Heart left ventricle (tissue), 16 donors: ENCODE measurements at regions not wholly inside any gene's neighbourhood (a gene's known extent, or its start where the extent isn't known, plus 50 kb on each side); places are given as distances from the start of the nearest gene placed in this dataset.

Source experiments
- ATAC-seq, 4 donors: fragments of 200-7000 bp; cut with Tn5 transposase; one replicate each; pipeline ENCODE4 v1.9.1; 2020 to 2022; ENCODE audit warnings: moderate library complexity in 4 of 4, mild to moderate bottlenecking in 3 of 4, moderate number of reproducible peaks in 1 of 4
- DNase-seq, 5 donors: peaks; one replicate each; pipeline ENCODE4 v3.0.0-alpha.2; 2020
- H3K27ac ChIP-seq, 12 donors: fragments of 200-600 bp; sonication (generic) in 4 of 12; one replicate each; pipeline versions ENCODE4 v1.5.0 to v1.8.0; 2016 to 2022; ENCODE audit warnings: mild to moderate bottlenecking in 2 of 12
- H3K27me3 ChIP-seq, 9 donors: fragments of 200-600 bp; sonication (generic) in 2 of 9; one replicate each; pipeline versions ENCODE4 v1.5.1 to v1.8.0; 2016 to 2022; ENCODE audit warnings: mild to moderate bottlenecking in 3 of 9
- H3K36me3 ChIP-seq, 9 donors: fragments of 200-600 bp; sonication (generic) in 2 of 9; one replicate each; pipeline versions ENCODE4 v1.5.0 to v1.8.0; 2018 to 2022; ENCODE audit warnings: mild to moderate bottlenecking in 2 of 9
- H3K4me1 ChIP-seq, 12 donors: fragments of 200-600 bp; sonication (generic) in 4 of 12; one replicate each; pipeline versions ENCODE4 v1.5.0 to v1.8.0; 2016 to 2022; ENCODE audit warnings: mild to moderate bottlenecking in 3 of 12
- H3K4me3 ChIP-seq, 12 donors: fragments of 200-600 bp; sonication (generic) in 4 of 12; one replicate each; pipeline versions ENCODE4 v1.5.0 to v1.8.0; 2017 to 2022; ENCODE audit warnings: mild to moderate bottlenecking in 9 of 12, moderate library complexity in 4 of 12
- H3K9me3 ChIP-seq, 12 donors: fragments of 200-600 bp; sonication (generic) in 4 of 12; one replicate each; pipeline versions ENCODE4 v1.5.0 to v1.8.0; 2016 to 2022; ENCODE audit warnings: mild to moderate bottlenecking in 1 of 12
- CTCF ChIP-seq, 12 donors: fragments of 200-600 bp; sonication (generic) in 4 of 12; IDR thresholded peaks; one replicate each; pipeline versions ENCODE4 v1.5.0 to v1.8.0; 2018 to 2022; ENCODE audit warnings: antibody characterized with exemption in 12 of 12, mild to moderate bottlenecking in 5 of 12
- POLR2A ChIP-seq, 2 donors: fragments of 450-650 bp; IDR thresholded peaks; one replicate each; pipeline ENCODE4 v1.6.1; 2017; ENCODE audit warnings: antibody characterized with exemption in 2 of 2, mild to moderate bottlenecking in 2 of 2, moderate library complexity in 2 of 2
- WGBS, 4 donors: extraction: QIAGEN DNeasy Blood & Tissue Kit in 2 of 4; methylation state at CpG; one replicate each; pipeline versions ENCODE4 v1.1.5 to v1.1.7; 2013 to 2018; 5-methylcytosine and 5-hydroxymethylcytosine counted together
- intact Hi-C, 10 donors: fragments of 100-400 bp; cut with DNase I; formaldehyde crosslinking; loops; one replicate each; pipeline versions ENCODE4 v1.11.1 to v1.14.2; 2022
- donor health status: ischemic (EF 13 %, LVEDD 7.1; RV severe dilation, severe dysfunction).
- donor health status: healthy with polysubstance abuse.
- donor health status: DM: no; HTN: yes; CAD: no.
- donor health status: DM: no; HTN: no; CAD: no.
- donor health status: ischemic (EF 25% LVEDD 6.9; RV normal size, moderate dysfunction).
- donor health status: ischemic (EF 25% LVEDD 5.7; RV mildly dilated, moderate dysfunction).
- donor health status: healthy.
- donor health status: DM: yes; HTN: yes; CAD: no.
- donor health status: ischemic (EF 35%, LVEDD 5.7; RV mildly dilated, moderate dysfunction).
- donor health status: nonischemic (EF 11% LVEDD 7.7; RV severe dilation, severe dysfunction).
- donor health status: DM: yes; HTN: yes; CAD: no.
- donor health status: PGD.
- donor health status: ischemic (EF 29% LVEDD 5.4; RV normal size, mild dysfunction).
- donor health status: nonischemic (EF 23%, LVEDD 6.1; RV moderate dilation, normal function).

GRCh38 chr4:25485104-25485503 lies 108.0 kb downstream of the ANAPC4 start:
- intact Hi-C loops: no loop called here
- Histone ChIP-seq H3K36me3 (no peaks in the 10 kb centered on the region), H3K27ac (no peak overlapping the region), H3K27me3 (no peaks in the 10 kb centered on the region), H3K4me3 (no peak overlapping the region), H3K4me1 (no peaks in the 10 kb centered on the region), H3K9me3 (peaks cover 0 to 21% (median 4%) of the 10 kb centered on the region in 12 donors)
- no peak for ATAC-seq
- WGBS, 4 donors: 63 to 82% (median 65%) methylated on average over 6 of the region's 6 CpGs
- TF ChIP-seq POLR2A (IDR thresholded peaks at IDR 0.05) (no peak), CTCF (IDR thresholded peaks at IDR 0.05) (no peak)
- DNase-seq: no peak

GRCh38 chr4:25486171-25486570 lies 109.1 kb downstream of the ANAPC4 start:
- intact Hi-C loops: no loop called here
- TF ChIP-seq POLR2A (IDR thresholded peaks at IDR 0.05): no peak
- TF ChIP-seq CTCF (IDR thresholded peaks at IDR 0.05): no peak
- peaks cover 0 to 21% (median 4%) of the 10 kb centered on the region in 12 donors for H3K9me3 ChIP-seq
- H3K36me3 ChIP-seq: no peaks in the 10 kb centered on the region
- H3K27ac ChIP-seq: no peak overlapping the region
- no peaks in the 10 kb centered on the region for H3K4me1 ChIP-seq
- DNase-seq: no peak
- H3K27me3 ChIP-seq: no peaks in the 10 kb centered on the region
- WGBS, 4 donors: 83 to 87% (median 83%) methylated on average over 3 of the region's 3 CpGs
- H3K4me3 ChIP-seq: no peak overlapping the region
- no peak for ATAC-seq

- no peaks in the 10 kb centered on the region for H3K27me3 ChIP-seq
- 85 to 96% (median 92%) methylated on average over 6 of the region's 6 CpGs for WGBS, 4 donors
- no peak overlapping the region for H3K27ac ChIP-seq
- peaks cover 0 to 21% (median 4%) of the 10 kb centered on the region in 12 donors for H3K9me3 ChIP-seq
- no peak for DNase-seq
- no peaks in the 10 kb centered on the region for H3K4me1 ChIP-seq
- ATAC-seq: no peak
- TF ChIP-seq POLR2A (IDR thresholded peaks at IDR 0.05) (no peak), CTCF (IDR thresholded peaks at IDR 0.05) (no peak)
- H3K36me3 ChIP-seq: no peaks in the 10 kb centered on the region
- no peak overlapping the region for H3K4me3 ChIP-seq
- intact Hi-C loops: no loop called here
Observed at GRCh38 chr4:25487155-25487554, 110.1 kb downstream of the ANAPC4 start.

GRCh38 chr4:25489253-25489797 lies 112.3 kb downstream of the ANAPC4 start:
- H3K36me3 ChIP-seq: no peaks in the 10 kb centered on the region
- peaks cover 0 to 21% (median 4%) of the 10 kb centered on the region in 12 donors for H3K9me3 ChIP-seq
- H3K4me3 ChIP-seq: no peak overlapping the region
- DNase-seq (no peak), ATAC-seq (no peak)
- TF ChIP-seq POLR2A (IDR thresholded peaks at IDR 0.05) (no peak), CTCF (IDR thresholded peaks at IDR 0.05) (no peak)
- 65 to 95% (median 91%) methylated on average over 1 of the region's 1 CpG for WGBS, 4 donors
- H3K27ac ChIP-seq: no peak overlapping the region
- H3K4me1 ChIP-seq: no peaks in the 10 kb centered on the region
- no peaks in the 10 kb centered on the region for H3K27me3 ChIP-seq
- intact Hi-C loops: no loop called here
